Esophagus muscularis mucosa (tissue), 4 donors: ENCODE measurements at regions not wholly inside any gene's neighbourhood (a gene's known extent, or its start where the extent isn't known, plus 50 kb on each side); places are given as distances from the start of the nearest gene placed in this dataset.

ENCODE experiments used
- DNase-seq: peaks from one replicate; pipeline ENCODE4 v3.0.0-alpha.2; 2017; ENCODE audit errors: extremely low spot score
- H3K27ac ChIP-seq, 4 donors: fragments of 200-600 bp; sonication (generic); replicated peaks in 1 of 4; 1 replicate in 3 of 4; 2 replicates in 1 of 4; pipeline ENCODE4 v1.5.1; 2016 to 2019; ENCODE audit warnings: mild to moderate bottlenecking in 1 of 4
- H3K27me3 ChIP-seq, 4 donors: fragments of 200-600 bp; sonication (generic); one replicate each; pipeline versions ENCODE4 v1.5.1 to v1.6.0; 2016 to 2019
- H3K36me3 ChIP-seq, 4 donors: fragments of 200-600 bp; sonication (generic); one replicate each; pipeline ENCODE4 v1.5.1; 2016 to 2019
- H3K4me1 ChIP-seq, 4 donors: fragments of 200-600 bp; sonication (generic); one replicate each; pipeline ENCODE4 v1.5.1; 2016 to 2019
- H3K4me3 ChIP-seq, 4 donors: fragments of 200-600 bp; sonication (generic); 1 replicate in 2 of 4; 2 replicates in 2 of 4; pipeline ENCODE4 v1.5.1; 2016 to 2019; ENCODE audit warnings: mild to moderate bottlenecking in 4 of 4, moderate library complexity in 1 of 4
- H3K9me3 ChIP-seq, 4 donors: fragments of 200-600 bp; sonication (generic); 1 replicate in 3 of 4; 2 replicates in 1 of 4; pipeline ENCODE4 v1.5.1; 2016 to 2019
- CTCF ChIP-seq, 3 experiments: fragments of 200-600 bp in 2 of 3; fragments of 450-650 bp in 1 of 3; sonication (generic) in 2 of 3; IDR thresholded peaks; one replicate each; pipeline ENCODE4 v1.5.1; 2017 to 2019; ENCODE audit warnings: antibody characterized with exemption in 3 of 3, mild to moderate bottlenecking in 2 of 3, moderate library complexity in 1 of 3
- EP300 ChIP-seq: sonication (generic); formaldehyde crosslinking; IDR thresholded peaks from one replicate; pipeline ENCODE4 v1.6.1; 2017; ENCODE audit warnings: antibody characterized with exemption
- POLR2A ChIP-seq: fragments of 450-650 bp; IDR thresholded peaks from one replicate; pipeline ENCODE4 v1.6.1; 2017; ENCODE audit warnings: antibody characterized with exemption, moderate library complexity, mild to moderate bottlenecking, low read depth
- POLR2AphosphoS5 ChIP-seq, 2 donors: sonication (generic); formaldehyde crosslinking; IDR thresholded peaks; one replicate each; pipeline ENCODE4 v1.6.1; 2017; ENCODE audit warnings: antibody characterized with exemption in 2 of 2
- WGBS: methylation state at CpG from one replicate; pipeline ENCODE4 v1.1.5; 2018; 5-methylcytosine and 5-hydroxymethylcytosine counted together
- intact Hi-C: fragments of 100-400 bp; cut with DNase I; formaldehyde crosslinking; loops from one replicate; pipeline ENCODE4 v1.15.1; 2023

- Histone ChIP-seq H3K27ac (no peak overlapping the region), H3K9me3 (no peaks in the 10 kb centered on the region), H3K27me3 (no peaks in the 10 kb centered on the region), H3K4me3 (no peak overlapping the region), H3K4me1 (peaks cover 0 to 9% (median 6%) of the 10 kb centered on the region in 4 donors), H3K36me3 (no peaks in the 10 kb centered on the region)
- TF ChIP-seq CTCF (IDR thresholded peaks at IDR 0.05) (no peak), POLR2AphosphoS5 (IDR thresholded peaks at IDR 0.05) (no peak), POLR2A (no peak), EP300 (no peak)
- intact Hi-C loops, result no loop called here
- DNase-seq, result no peak
- WGBS, result 95% methylated on average over 9 of the region's 9 CpGs
These were observed 73.5 kb downstream of the PSMG1 start for GRCh38 chr21:39109596-39110210.

DNA sequence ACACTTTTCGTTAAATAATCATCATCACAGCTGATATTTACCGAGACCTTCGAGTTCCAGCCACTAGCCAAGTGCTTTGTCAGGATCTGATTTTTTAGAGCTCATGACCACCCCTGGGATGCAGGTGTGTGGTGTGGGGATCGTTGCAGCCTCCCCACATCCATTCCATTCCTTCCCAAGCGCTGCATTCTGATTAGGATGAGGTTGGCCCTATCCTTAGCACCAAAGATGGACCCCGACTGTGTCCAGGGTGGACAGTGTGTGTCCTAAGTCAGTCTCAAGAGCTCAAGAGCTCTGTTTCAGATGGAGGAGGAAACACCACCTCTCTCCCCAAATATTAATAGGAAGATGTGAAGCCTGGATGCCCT is 74.1 kb downstream of the PSMG1 start:
- 86% methylated on average over 5 of the region's 6 CpGs for WGBS
- H3K27ac ChIP-seq, result no peak overlapping the region

DNA sequence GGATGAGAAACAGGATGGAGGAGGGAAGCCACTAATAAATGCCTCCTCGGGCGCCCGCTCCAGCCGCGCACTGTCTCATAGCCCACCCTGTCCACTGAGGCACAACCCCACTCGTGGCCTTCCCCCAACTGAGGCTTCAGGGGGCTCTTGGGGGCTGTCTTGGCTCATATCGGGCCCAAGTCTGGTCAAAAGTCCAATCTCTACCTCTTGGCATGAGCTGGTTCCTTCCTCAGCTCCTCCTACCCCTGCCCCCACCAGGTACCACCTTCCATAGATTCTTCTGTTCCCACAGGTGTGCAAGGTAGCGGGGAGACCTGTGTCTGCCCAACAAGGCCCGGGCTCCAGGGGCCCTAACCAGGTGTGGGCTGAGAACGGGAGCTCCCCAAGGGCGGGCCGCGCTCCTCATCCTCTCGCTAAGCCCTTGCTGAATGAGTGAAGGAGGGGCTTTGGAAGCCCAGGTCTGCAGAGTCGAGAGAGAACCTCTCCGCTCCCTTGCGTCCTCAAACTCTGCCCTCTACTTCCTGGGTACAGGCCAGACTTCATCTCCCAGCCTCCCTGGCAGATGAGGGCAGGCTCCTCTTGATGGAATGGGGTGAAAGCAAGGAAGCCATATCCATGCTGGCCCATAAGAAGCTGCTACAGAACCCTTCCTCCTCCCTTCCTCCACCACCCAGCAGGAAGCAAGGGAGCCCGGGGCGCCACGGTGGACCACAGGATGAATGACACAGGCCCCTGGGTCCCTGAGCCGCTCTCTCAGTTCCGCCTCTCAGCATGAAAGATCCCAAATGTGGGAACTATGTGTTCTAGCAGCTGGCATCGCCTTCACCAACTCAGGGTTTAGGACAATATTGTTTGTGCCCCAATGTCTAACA is 74.7 kb downstream of the PSMG1 start:
- WGBS, result 93% methylated on average over 21 of the region's 23 CpGs
- Histone ChIP-seq H3K36me3 (no peaks in the 10 kb centered on the region), H3K27ac (no peak overlapping the region), H3K4me3 (no peak overlapping the region), H3K27me3 (no peaks in the 10 kb centered on the region), H3K4me1 (peaks cover 0 to 9% (median 6%) of the 10 kb centered on the region in 4 donors), H3K9me3 (no peaks in the 10 kb centered on the region)
- no peak for DNase-seq
- TF ChIP-seq POLR2A, result no peak
- TF ChIP-seq CTCF (IDR thresholded peaks at IDR 0.05), result no peak
- no peak for TF ChIP-seq POLR2AphosphoS5 (IDR thresholded peaks at IDR 0.05)
- intact Hi-C loops, result no loop called here

More for the DNA sequence above, 74.1 kb downstream of the PSMG1 start:
- no peak for DNase-seq
- TF ChIP-seq POLR2AphosphoS5 (IDR thresholded peaks at IDR 0.05) (no peak), CTCF (IDR thresholded peaks at IDR 0.05) (no peak), EP300 (no peak), POLR2A (no peak)
- H3K9me3 ChIP-seq, result no peaks in the 10 kb centered on the region
- H3K4me3 ChIP-seq, result no peak overlapping the region
- H3K27me3 ChIP-seq, result no peaks in the 10 kb centered on the region
- H3K36me3 ChIP-seq, result no peaks in the 10 kb centered on the region
- intact Hi-C loops, result no loop called here
- H3K4me1 ChIP-seq, result peaks cover 0 to 9% (median 6%) of the 10 kb centered on the region in 4 donors

GRCh38 chr21:39107739-39108138 is 75.5 kb downstream of the PSMG1 start:
- H3K9me3 ChIP-seq, result no peaks in the 10 kb centered on the region
- no peak overlapping the region for H3K27ac ChIP-seq
- no peaks in the 10 kb centered on the region for H3K36me3 ChIP-seq
- no peak for TF ChIP-seq POLR2AphosphoS5 (IDR thresholded peaks at IDR 0.05)
- no peak for TF ChIP-seq CTCF (IDR thresholded peaks at IDR 0.05)
- no peak for TF ChIP-seq POLR2A
- no peak for TF ChIP-seq EP300
- H3K4me1 ChIP-seq, result peaks cover 0 to 9% (median 6%) of the 10 kb centered on the region in 4 donors
- H3K27me3 ChIP-seq, result no peaks in the 10 kb centered on the region
- intact Hi-C loops, result no loop called here
- WGBS, result 96% methylated on average over 13 of the region's 13 CpGs
- no peak overlapping the region for H3K4me3 ChIP-seq
- DNase-seq, result no peak
